SK-N-MC (cell line): ENCODE measurements at regions not wholly inside any gene's neighbourhood (a gene's known extent, or its start where the extent isn't known, plus 50 kb on each side); places are given as distances from the start of the nearest gene placed in this dataset.

Source experiments
- DNase-seq: peaks from one replicate; pipeline ENCODE4 v3.0.0-alpha.2; 2011; ENCODE audit warnings: low read depth, low spot score
- H3K27ac ChIP-seq: fragments of 200-600 bp; sonication (generic); 2 replicates; pipeline ENCODE4 v1.5.1; 2016; ENCODE audit warnings: mixed run types
- H3K36me3 ChIP-seq: fragments of 200-600 bp; sonication (generic); 2 replicates; pipeline ENCODE4 v1.6.1; 2017; ENCODE audit warnings: antibody characterized with exemption, low read length, mixed read lengths; ENCODE audit not compliant: insufficient read depth
- H3K4me3 ChIP-seq: fragments of 200-600 bp; sonication (generic); 2 replicates; pipeline ENCODE4 v1.5.1; 2016
- H3K9ac ChIP-seq: fragments of 200-600 bp; sonication (generic); 2 replicates; pipeline ENCODE4 v1.8.0; 2017; ENCODE audit warnings: mixed run types, mixed read lengths; ENCODE audit not compliant: insufficient read length
- H3K9me3 ChIP-seq: fragments of 200-600 bp; sonication (generic); 2 replicates; pipeline ENCODE4 v1.6.1; 2017; ENCODE audit warnings: low read depth, mild to moderate bottlenecking, antibody characterized with exemption, low read length, moderate library complexity, mixed read lengths
- EZH2 ChIP-seq: fragments of 200-600 bp; sonication (generic); IDR thresholded peaks from one replicate; pipeline ENCODE4 v1.6.1; 2017; ENCODE audit warnings: antibody characterized with exemption
- FOXP2 ChIP-seq: optimal IDR thresholded peaks from 2 replicates; pipeline ENCODE3; 2011; ENCODE audit warnings: mild to moderate bottlenecking, moderate library complexity; ENCODE audit not compliant: insufficient read depth; ENCODE audit errors: extremely low read length, control extremely low read depth
- POLR2AphosphoS5 ChIP-seq: IDR thresholded peaks from 2 replicates; pipeline ENCODE4 v1.6.1; 2012; ENCODE audit warnings: mild to moderate bottlenecking, low read depth, low read length, borderline replicate concordance

DNA sequence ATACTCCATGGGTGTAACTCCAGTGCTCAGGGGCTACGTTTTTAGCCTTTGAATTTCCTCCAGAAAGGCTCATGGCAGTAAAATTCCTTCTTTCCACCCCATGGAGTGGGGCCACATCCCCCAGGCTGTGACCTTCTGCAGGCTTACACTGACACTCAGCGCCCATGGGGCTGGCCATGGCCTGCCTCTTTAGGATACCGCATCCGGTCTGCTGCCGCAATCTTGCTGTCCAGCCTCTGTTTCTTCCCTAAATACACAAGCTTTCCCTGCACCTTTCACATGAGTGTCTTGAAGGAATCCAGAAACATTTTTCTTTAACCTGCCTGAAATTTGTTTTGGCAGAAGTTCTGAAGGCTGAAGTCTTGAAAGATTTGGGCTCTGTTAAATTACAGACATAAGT is 170.5 kb downstream of the NTMT2 start:
- no peak for DNase-seq
- no peak overlapping the region for H3K27ac ChIP-seq
- no peak overlapping the region for H3K4me3 ChIP-seq
- no peak overlapping the region for H3K9ac ChIP-seq
- no peak for TF ChIP-seq POLR2AphosphoS5
- TF ChIP-seq FOXP2 = no peak
- no peak for TF ChIP-seq EZH2
- H3K9me3 ChIP-seq = no peaks in the 10 kb centered on the region
- no peaks in the 10 kb centered on the region for H3K36me3 ChIP-seq

DNA sequence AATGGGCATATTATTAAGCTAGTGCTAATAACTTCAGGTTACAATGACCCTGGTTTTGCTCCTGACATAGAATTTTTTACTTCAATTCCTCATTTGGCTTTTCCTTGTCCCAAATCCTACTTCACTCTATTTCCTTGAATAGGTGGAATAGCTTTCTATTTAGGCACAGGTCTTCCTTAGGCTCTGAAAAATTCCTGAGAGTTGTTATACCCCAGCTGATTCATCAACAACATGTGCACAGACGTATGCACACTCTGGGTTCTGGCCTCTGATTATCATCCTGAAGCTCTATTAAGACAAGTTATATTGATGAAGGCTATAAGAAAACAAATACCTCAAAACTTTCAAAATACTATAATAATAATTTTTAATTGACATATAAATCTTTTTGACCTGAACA is 172.4 kb downstream of the NTMT2 start:
- TF ChIP-seq POLR2AphosphoS5 = no peak
- no peak for TF ChIP-seq EZH2
- TF ChIP-seq FOXP2 = no peak
- Histone ChIP-seq H3K4me3 (no peak overlapping the region), H3K9ac (no peak overlapping the region), H3K27ac (no peak overlapping the region), H3K36me3 (no peaks in the 10 kb centered on the region), H3K9me3 (no peaks in the 10 kb centered on the region)
- no peak for DNase-seq

DNA sequence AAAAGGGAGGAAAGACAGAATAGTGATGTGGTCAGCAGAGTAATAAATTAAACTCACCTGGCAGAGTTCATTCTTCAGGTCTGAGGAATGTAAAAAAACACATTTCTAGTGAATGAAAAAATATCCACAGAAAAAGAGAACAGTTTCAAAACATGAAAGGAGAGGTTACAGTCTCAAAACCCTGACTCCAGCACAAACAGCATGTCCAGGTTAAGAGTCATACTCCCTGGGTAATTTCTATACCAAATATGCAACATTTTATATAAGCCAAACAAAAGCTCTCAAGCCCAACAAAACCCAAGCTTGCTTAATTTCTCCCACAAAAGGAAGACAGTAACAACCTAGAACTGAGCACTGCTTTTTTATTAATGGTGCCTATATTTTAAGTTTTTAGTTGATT is 173.0 kb downstream of the NTMT2 start:
- Histone ChIP-seq H3K27ac (no peak overlapping the region), H3K4me3 (no peak overlapping the region), H3K9me3 (no peaks in the 10 kb centered on the region), H3K36me3 (no peaks in the 10 kb centered on the region), H3K9ac (no peak overlapping the region)
- DNase-seq = no peak
- no peak for TF ChIP-seq FOXP2
- TF ChIP-seq EZH2 = no peak
- no peak for TF ChIP-seq POLR2AphosphoS5

DNA sequence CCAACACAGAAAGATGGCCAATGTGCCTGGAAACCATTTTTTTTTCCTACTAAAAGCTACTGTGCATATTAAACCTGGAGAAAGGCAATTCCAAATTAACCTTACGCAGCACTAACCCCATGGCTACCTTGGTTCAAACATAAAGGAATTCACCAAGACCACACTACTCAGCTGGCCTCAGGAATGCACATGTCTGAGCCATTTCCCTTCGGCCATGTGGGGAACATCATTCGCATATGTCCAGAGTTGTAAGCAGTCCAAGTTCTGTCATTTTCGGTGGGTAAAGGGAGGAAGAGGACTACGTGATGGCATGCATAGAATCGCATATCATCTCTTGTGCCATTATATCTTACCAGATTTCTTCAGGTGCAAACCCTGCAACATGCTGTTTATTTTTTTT is 175.4 kb downstream of the NTMT2 start:
- Histone ChIP-seq H3K9ac (no peak overlapping the region), H3K27ac (no peak overlapping the region), H3K4me3 (no peak overlapping the region), H3K36me3 (no peaks in the 10 kb centered on the region), H3K9me3 (no peaks in the 10 kb centered on the region)
- TF ChIP-seq EZH2 (no peak), POLR2AphosphoS5 (no peak), FOXP2 (no peak)
- no peak for DNase-seq

DNA sequence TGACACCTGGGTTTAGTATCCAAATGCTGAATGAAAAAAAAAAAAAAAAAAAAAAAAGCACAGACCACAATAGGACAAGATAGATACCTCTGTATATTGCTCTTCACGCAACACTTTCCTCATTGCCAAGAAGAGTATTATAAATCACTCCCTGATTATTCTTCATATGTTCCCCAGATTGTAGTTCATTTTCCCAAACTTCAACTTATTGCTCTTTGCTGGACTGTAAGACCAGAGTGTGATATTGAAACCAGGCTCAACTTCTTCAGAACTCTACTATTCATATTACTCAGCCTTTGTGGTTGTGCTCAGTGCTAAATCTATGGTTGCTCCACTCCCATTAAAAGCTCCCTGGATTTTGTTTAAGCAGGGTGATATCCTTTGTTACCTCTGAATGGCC is 180.4 kb downstream of the NTMT2 start:
- Histone ChIP-seq H3K27ac (no peak overlapping the region), H3K9me3 (no peaks in the 10 kb centered on the region), H3K4me3 (no peak overlapping the region), H3K36me3 (no peaks in the 10 kb centered on the region), H3K9ac (no peak overlapping the region)
- DNase-seq = no peak
- TF ChIP-seq FOXP2 (no peak), EZH2 (no peak), POLR2AphosphoS5 (no peak)

DNA sequence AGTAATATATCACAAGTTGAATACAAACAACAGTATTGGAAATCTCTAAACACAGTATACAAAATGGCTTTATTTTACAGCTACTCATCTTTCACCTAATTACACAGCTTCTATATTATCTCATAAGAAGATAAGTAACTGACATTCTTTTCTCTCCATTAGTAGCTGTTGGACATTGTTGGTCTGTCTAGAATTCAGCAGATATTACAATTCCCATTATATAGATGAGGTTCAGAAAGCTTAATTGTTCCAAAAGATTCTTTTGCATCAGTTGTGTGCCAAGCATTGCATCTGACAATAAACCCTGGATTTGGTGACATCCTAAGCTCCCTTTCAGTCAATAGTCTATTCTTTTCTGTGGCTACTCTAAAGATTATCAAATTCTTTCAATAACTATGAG is 187.0 kb downstream of the NTMT2 start:
- DNase-seq = no peak
- Histone ChIP-seq H3K27ac (no peak overlapping the region), H3K36me3 (no peaks in the 10 kb centered on the region), H3K9me3 (no peaks in the 10 kb centered on the region), H3K9ac (no peak overlapping the region), H3K4me3 (no peak overlapping the region)
- no peak for TF ChIP-seq POLR2AphosphoS5

DNA sequence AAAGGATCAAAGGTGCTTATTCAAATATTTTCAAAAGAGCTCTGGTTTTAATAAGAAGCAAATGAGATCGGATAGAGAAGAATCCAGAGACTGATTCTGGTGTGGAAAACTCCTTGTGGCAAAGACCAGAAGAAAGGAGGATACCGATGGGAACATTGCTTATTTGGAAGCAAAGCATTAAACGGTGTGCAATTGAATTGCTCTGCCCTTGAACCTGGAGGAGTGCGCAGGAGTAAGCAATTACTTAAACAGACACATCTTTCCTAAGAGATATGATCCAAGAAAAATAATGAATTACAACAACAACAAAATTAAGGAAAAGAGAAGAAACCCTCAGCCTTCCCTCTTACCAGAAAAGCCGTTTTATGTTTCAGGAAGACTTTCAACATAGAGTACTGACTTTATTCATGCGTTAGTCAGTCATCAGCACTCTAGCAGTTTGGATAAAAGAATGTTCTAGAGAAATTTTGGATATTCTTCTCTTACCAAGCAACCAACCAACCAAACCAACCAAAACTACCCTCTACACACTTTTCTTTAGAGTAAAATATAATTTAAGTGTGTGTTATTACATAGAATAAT is 191.7 kb downstream of the NTMT2 start:
- TF ChIP-seq FOXP2 = no peak
- TF ChIP-seq POLR2AphosphoS5 = no peak
- TF ChIP-seq EZH2 = no peak
- Histone ChIP-seq H3K4me3 (no peak overlapping the region), H3K9ac (no peak overlapping the region), H3K36me3 (no peaks in the 10 kb centered on the region), H3K27ac (no peak overlapping the region), H3K9me3 (no peaks in the 10 kb centered on the region)
- no peak for DNase-seq

DNA sequence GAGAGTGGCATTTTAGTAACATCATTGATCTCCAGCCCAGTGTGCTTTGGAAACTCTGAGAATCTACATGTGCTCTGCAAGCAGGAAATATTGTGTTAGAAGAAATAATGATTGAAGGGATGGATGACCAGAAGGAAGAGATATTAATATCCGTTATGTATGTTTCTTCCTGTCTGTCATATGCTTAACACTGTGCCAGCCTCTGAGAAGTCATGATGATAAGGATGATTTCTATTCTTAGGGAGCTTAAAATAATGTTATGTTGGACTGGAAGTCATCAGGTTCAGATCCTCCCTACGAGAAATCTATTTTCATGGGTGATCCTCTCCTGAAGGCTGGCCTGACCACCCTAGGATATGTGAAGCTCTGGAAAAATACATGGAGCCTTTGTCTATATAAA is 192.4 kb upstream of the GORAB start:
- Histone ChIP-seq H3K36me3 (no peaks in the 10 kb centered on the region), H3K9ac (no peak overlapping the region), H3K27ac (no peak overlapping the region), H3K4me3 (no peak overlapping the region), H3K9me3 (no peaks in the 10 kb centered on the region)
- no peak for TF ChIP-seq FOXP2
- no peak for TF ChIP-seq EZH2
- TF ChIP-seq POLR2AphosphoS5 = no peak
- no peak for DNase-seq

DNA sequence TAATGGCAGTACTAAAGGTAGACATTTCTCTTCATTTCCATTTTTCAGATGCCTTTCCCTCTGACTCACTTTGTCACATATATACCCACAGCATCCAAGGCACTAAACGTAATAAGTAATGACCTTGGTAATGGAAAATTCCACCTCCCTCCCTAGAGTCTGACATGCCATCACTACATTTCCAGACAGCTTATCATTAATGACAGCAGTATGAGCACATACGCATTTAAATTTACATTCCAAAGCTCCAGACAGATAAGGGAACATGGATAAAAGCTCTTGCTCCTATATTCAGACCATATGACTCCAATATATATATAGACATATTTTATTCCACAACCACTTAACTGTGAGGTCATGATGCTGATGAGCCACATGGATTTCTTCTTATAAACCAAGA is 191.7 kb upstream of the GORAB start:
- TF ChIP-seq FOXP2 (no peak), EZH2 (no peak), POLR2AphosphoS5 (no peak)
- H3K9me3 ChIP-seq = no peaks in the 10 kb centered on the region

More for the DNA sequence above, 191.7 kb upstream of the GORAB start:
- no peak for DNase-seq
- Histone ChIP-seq H3K27ac (no peak overlapping the region), H3K9ac (no peak overlapping the region), H3K36me3 (no peaks in the 10 kb centered on the region), H3K4me3 (no peak overlapping the region)
